ENCODE measurements at regions not wholly inside any gene's neighbourhood (a gene's known extent, or its start where the extent isn't known, plus 50 kb on each side); places are given as distances from the start of the nearest gene placed in this dataset.
A peak's percentile ranks its signal among the peaks of the same experiment; 100 is the strongest.
"Not testable (repeated sequence)": the region's sequence is repeated elsewhere in the genome, so short reads cannot be mapped to it uniquely, and the experiment has no call there.

GRCh38 chr6:58117162-58117561, 799.7 kb downstream of the PRIM2 start:
- FAIRE-seq = not testable (repeated sequence)

GRCh38 chr6:58121616-58122015, 804.2 kb downstream of the PRIM2 start:
- FAIRE-seq = not testable (repeated sequence)

- FAIRE-seq = not testable (repeated sequence)
Observed at GRCh38 chr6:58123770-58124169, 806.3 kb downstream of the PRIM2 start.

GRCh38 chr6:58128549-58128948, 811.1 kb downstream of the PRIM2 start:
- FAIRE-seq = not testable (repeated sequence)

GRCh38 chr6:58129098-58129497, 811.7 kb downstream of the PRIM2 start:
- not testable (repeated sequence) for FAIRE-seq

- FAIRE-seq = not testable (repeated sequence)
Observed at GRCh38 chr6:58139746-58140145, 822.3 kb downstream of the PRIM2 start.

GRCh38 chr6:58171025-58171424, 853.6 kb downstream of the PRIM2 start:
- not testable (repeated sequence) for FAIRE-seq

GRCh38 chr6:58181557-58182065, 864.2 kb downstream of the PRIM2 start:
- peak; percentile 90 for FAIRE-seq

- not testable (repeated sequence) for FAIRE-seq
Observed at GRCh38 chr6:58185300-58185699, 867.9 kb downstream of the PRIM2 start.

- not testable (repeated sequence) for FAIRE-seq
Observed at GRCh38 chr6:58193209-58193608, 875.8 kb downstream of the PRIM2 start.

GRCh38 chr6:58198301-58198700, 880.9 kb downstream of the PRIM2 start:
- no peak for FAIRE-seq

GRCh38 chr6:58237124-58237523, 919.7 kb downstream of the PRIM2 start:
- not testable (repeated sequence) for FAIRE-seq

GRCh38 chr6:58238421-58238820, 921.0 kb downstream of the PRIM2 start:
- not testable (repeated sequence) for FAIRE-seq

- FAIRE-seq = not testable (repeated sequence)
Observed at GRCh38 chr6:58257625-58258024, 940.2 kb downstream of the PRIM2 start.

- FAIRE-seq = no peak
Observed at GRCh38 chr6:58290177-58290576, 972.7 kb downstream of the PRIM2 start.

GRCh38 chr6:58291319-58291718, 973.9 kb downstream of the PRIM2 start:
- not testable (repeated sequence) for FAIRE-seq

- not testable (repeated sequence) for FAIRE-seq
Observed at GRCh38 chr6:58307901-58308300, 990.5 kb downstream of the PRIM2 start.

GRCh38 chr6:58332108-58332507, 1014.7 kb downstream of the PRIM2 start:
- FAIRE-seq = not testable (repeated sequence)

GRCh38 chr6:58342287-58342686, 1024.9 kb downstream of the PRIM2 start:
- FAIRE-seq = not testable (repeated sequence)

- FAIRE-seq = not testable (repeated sequence)
Observed at GRCh38 chr6:58347534-58347933, 1030.1 kb downstream of the PRIM2 start.

GRCh38 chr6:58351619-58352018, 1034.2 kb downstream of the PRIM2 start:
- FAIRE-seq = not testable (repeated sequence)

- FAIRE-seq = not testable (repeated sequence)
Observed at GRCh38 chr6:58358452-58358851, 1041.0 kb downstream of the PRIM2 start.

- FAIRE-seq = not testable (repeated sequence)
Observed at GRCh38 chr6:58365856-58366255, 1048.4 kb downstream of the PRIM2 start.

- not testable (repeated sequence) for FAIRE-seq
Observed at GRCh38 chr6:58406659-58407058, 1089.2 kb downstream of the PRIM2 start.

- FAIRE-seq = no peak
Observed at GRCh38 chr6:58419321-58419720, 1101.9 kb downstream of the PRIM2 start.
